Breast epithelium (tissue), 3 donors: ENCODE measurements at regions not wholly inside any gene's neighbourhood (a gene's known extent, or its start where the extent isn't known, plus 50 kb on each side); places are given as distances from the start of the nearest gene placed in this dataset.

Source experiments
- CTCF ChIP-seq, 3 donors: fragments of 450-650 bp; IDR thresholded peaks; one replicate each; pipeline ENCODE4 v1.5.1; 2016 to 2017; ENCODE audit warnings: antibody characterized with exemption in 3 of 3, mild to moderate bottlenecking in 3 of 3, moderate library complexity in 3 of 3
- POLR2A ChIP-seq: fragments of 450-650 bp; IDR thresholded peaks from one replicate; pipeline ENCODE4 v1.6.1; 2016; ENCODE audit warnings: antibody characterized with exemption, mild to moderate bottlenecking, moderate library complexity
- POLR2AphosphoS5 ChIP-seq, 3 donors: sonication (generic); formaldehyde crosslinking; IDR thresholded peaks; one replicate each; pipeline ENCODE4 v1.6.1; 2017; ENCODE audit warnings: antibody characterized with exemption in 3 of 3

DNA sequence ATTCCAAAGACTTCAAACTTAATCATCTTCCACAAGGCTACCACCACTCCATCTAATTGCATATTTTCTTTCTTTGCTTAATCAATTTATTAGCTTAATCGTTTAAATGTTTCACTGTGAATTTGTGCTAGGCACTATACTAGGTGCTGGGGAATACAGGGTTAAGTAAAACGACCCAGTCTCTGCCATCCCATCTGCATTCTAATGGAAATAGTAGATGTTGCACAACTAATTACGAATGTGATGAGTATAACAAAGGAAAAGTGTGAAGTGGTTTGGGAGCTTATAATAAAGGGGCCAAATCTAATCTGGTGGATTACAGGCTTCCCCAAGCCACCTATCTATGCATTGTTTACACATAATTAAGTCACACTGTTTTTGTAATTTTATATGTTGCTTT lies 147.1 kb downstream of the FAM181B start:
- TF ChIP-seq CTCF (IDR thresholded peaks at IDR 0.05) (no peak), POLR2A (no peak), POLR2AphosphoS5 (IDR thresholded peaks at IDR 0.05) (no peak)
